Natural killer cell (primary cell): ENCODE measurements at regions not wholly inside any gene's neighbourhood (a gene's known extent, or its start where the extent isn't known, plus 50 kb on each side); places are given as distances from the start of the nearest gene placed in this dataset.

Experiments used
- ATAC-seq, 3 donors: fragments of 150-1000 bp in 2 of 3; fragments of 200-7000 bp in 1 of 3; cut with Tn5 transposase; 1 replicate in 1 of 3; 2 replicates in 2 of 3; pipeline ENCODE4 v1.10.0; 2021; ENCODE audit warnings: mild to moderate bottlenecking in 2 of 3, moderate library complexity in 2 of 3
- DNase-seq, 2 donors: peaks; one replicate each; pipeline versions ENCODE4 v3.0.0 to v3.0.0-alpha.2; 2013 to 2021; ENCODE audit warnings: mixed read lengths in 1 of 2
- H3K27ac ChIP-seq: one replicate; pipeline ENCODE4 v1.5.1; 2013; ENCODE audit warnings: mild to moderate bottlenecking, low read length
- H3K27me3 ChIP-seq: one replicate; pipeline ENCODE4 v1.6.1; 2013; ENCODE audit warnings: low read length; ENCODE audit not compliant: control insufficient read depth, insufficient read depth
- H3K36me3 ChIP-seq: one replicate; pipeline ENCODE4 v1.6.1; 2013; ENCODE audit warnings: low read length; ENCODE audit not compliant: control insufficient read depth, insufficient read depth
- H3K4me1 ChIP-seq: one replicate; pipeline ENCODE4 v1.6.1; 2013; ENCODE audit warnings: low read length; ENCODE audit not compliant: control insufficient read depth, insufficient read depth
- H3K4me3 ChIP-seq: one replicate; pipeline ENCODE4 v1.5.1; 2013; ENCODE audit warnings: low read length
- H3K9me3 ChIP-seq: one replicate; pipeline ENCODE4 v1.6.1; 2013; ENCODE audit warnings: low read length; ENCODE audit not compliant: control insufficient read depth, insufficient read depth
- H3K27ac Mint-ChIP-seq, 2 donors: one replicate each; pipeline ENCODE4 v1.8.0; 2022; ENCODE audit warnings: mild to moderate bottlenecking in 2 of 2, mixed read lengths in 2 of 2, moderate library complexity in 1 of 2
- H3K27me3 Mint-ChIP-seq, 2 donors: one replicate each; pipeline ENCODE4 v1.8.0; 2022; ENCODE audit warnings: low read depth in 2 of 2, mixed read lengths in 2 of 2
- H3K36me3 Mint-ChIP-seq: one replicate; pipeline ENCODE4 v1.8.0; 2022; ENCODE audit warnings: mixed read lengths
- H3K4me1 Mint-ChIP-seq, 2 donors: one replicate each; pipeline ENCODE4 v1.8.0; 2022; ENCODE audit warnings: mixed read lengths in 2 of 2
- H3K4me3 Mint-ChIP-seq: one replicate; pipeline ENCODE4 v1.8.0; 2022; ENCODE audit warnings: mild to moderate bottlenecking, moderate library complexity, mixed read lengths
- H3K9me3 Mint-ChIP-seq, 2 donors: one replicate each; pipeline ENCODE4 v1.8.0; 2022; ENCODE audit warnings: mixed read lengths in 2 of 2
- WGBS: methylation state at CpG from one replicate; pipeline ENCODE4 v1.1.7; 2013; ENCODE audit warnings: missing lambda C conversion rate; ENCODE audit not compliant: insufficient coverage; 5-methylcytosine and 5-hydroxymethylcytosine counted together
- intact Hi-C: fragments of 100-400 bp; cut with micrococcal nuclease; formaldehyde crosslinking; loops from one replicate; pipeline ENCODE4 v1.14.2; 2022
- TF ChIP-seq, protein P1 (sequence below): fragments of 200-600 bp; IDR thresholded peaks from one replicate; pipeline ENCODE4 v1.8.0; 2022; ENCODE audit warnings: antibody characterized with exemption

GRCh38 chr13:73816702-73817101, 317.5 kb downstream of the KLF12 start:
- Mint-ChIP-seq H3K27me3 (no peaks in the 10 kb centered on the region), H3K36me3 (no peaks in the 10 kb centered on the region), H3K4me1 (peaks cover 46 to 48% of the 10 kb centered on the region in 2 donors), H3K4me3 (no peak overlapping the region), H3K27ac (no peak overlapping the region), H3K9me3 (no peaks in the 10 kb centered on the region)
- TF ChIP-seq, protein P1, sequence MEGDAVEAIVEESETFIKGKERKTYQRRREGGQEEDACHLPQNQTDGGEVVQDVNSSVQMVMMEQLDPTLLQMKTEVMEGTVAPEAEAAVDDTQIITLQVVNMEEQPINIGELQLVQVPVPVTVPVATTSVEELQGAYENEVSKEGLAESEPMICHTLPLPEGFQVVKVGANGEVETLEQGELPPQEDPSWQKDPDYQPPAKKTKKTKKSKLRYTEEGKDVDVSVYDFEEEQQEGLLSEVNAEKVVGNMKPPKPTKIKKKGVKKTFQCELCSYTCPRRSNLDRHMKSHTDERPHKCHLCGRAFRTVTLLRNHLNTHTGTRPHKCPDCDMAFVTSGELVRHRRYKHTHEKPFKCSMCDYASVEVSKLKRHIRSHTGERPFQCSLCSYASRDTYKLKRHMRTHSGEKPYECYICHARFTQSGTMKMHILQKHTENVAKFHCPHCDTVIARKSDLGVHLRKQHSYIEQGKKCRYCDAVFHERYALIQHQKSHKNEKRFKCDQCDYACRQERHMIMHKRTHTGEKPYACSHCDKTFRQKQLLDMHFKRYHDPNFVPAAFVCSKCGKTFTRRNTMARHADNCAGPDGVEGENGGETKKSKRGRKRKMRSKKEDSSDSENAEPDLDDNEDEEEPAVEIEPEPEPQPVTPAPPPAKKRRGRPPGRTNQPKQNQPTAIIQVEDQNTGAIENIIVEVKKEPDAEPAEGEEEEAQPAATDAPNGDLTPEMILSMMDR: no peak
- no peaks in the 10 kb centered on the region for H3K9me3 ChIP-seq
- H3K4me1 ChIP-seq: peaks cover 3% of the 10 kb centered on the region
- no peak overlapping the region for H3K27ac ChIP-seq
- DNase-seq (no peak), ATAC-seq (no peak)
- intact Hi-C loops: no loop called here
- no peaks in the 10 kb centered on the region for H3K27me3 ChIP-seq
- WGBS: 95% methylated on average over 2 of the region's 2 CpGs
- H3K36me3 ChIP-seq: peaks cover 11% of the 10 kb centered on the region
- H3K4me3 ChIP-seq: no peak overlapping the region

DNA sequence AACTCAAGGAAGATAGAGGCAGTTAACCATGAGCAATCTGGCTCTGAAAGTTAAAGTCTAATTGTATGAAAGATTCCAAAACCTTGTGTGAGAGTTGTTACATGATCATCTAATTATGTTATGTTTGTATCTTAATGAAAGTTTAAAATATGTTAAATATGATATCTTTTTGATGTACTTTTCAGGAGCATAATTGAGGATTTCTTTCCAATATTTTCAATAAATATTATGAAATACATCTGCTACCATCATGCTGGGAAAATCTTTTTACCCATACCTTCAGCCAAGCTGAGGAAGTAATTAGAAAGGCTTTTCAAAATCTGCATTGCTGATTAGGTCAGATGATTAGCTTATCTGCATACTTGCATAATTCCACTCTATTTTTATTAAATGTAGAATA, 318.4 kb downstream of the KLF12 start:
- intact Hi-C loops: no loop called here
- peaks cover 37 to 39% of the 10 kb centered on the region in 2 donors for H3K4me1 Mint-ChIP-seq
- no peak for ATAC-seq
- no peak overlapping the region for H3K4me3 Mint-ChIP-seq
- no peaks in the 10 kb centered on the region for H3K36me3 Mint-ChIP-seq
- H3K36me3 ChIP-seq: peaks cover 13% of the 10 kb centered on the region
- TF ChIP-seq, protein P1: no peak
- H3K27me3 Mint-ChIP-seq: no peaks in the 10 kb centered on the region
- no peaks in the 10 kb centered on the region for H3K9me3 ChIP-seq
- DNase-seq: no peak
- no peak overlapping the region for H3K27ac ChIP-seq
- no peak overlapping the region for H3K4me3 ChIP-seq
- H3K27ac Mint-ChIP-seq: peak overlapping the region in 1 of 2 donors; percentile 8
- no peaks in the 10 kb centered on the region for H3K27me3 ChIP-seq
- H3K4me1 ChIP-seq: peaks cover 3% of the 10 kb centered on the region
- no peaks in the 10 kb centered on the region for H3K9me3 Mint-ChIP-seq

GRCh38 chr13:73810647-73811046, 323.6 kb downstream of the KLF12 start:
- no peaks in the 10 kb centered on the region for H3K27me3 Mint-ChIP-seq
- intact Hi-C loops: no loop called here
- 90% methylated on average over 1 of the region's 1 CpG for WGBS
- H3K36me3 ChIP-seq: peaks cover 12% of the 10 kb centered on the region
- H3K4me3 Mint-ChIP-seq: no peak overlapping the region
- TF ChIP-seq, protein P1: no peak
- H3K4me1 Mint-ChIP-seq: peaks cover 12 to 17% of the 10 kb centered on the region in 2 donors
- H3K4me3 ChIP-seq: no peak overlapping the region
- H3K27ac Mint-ChIP-seq: no peak overlapping the region
- H3K9me3 ChIP-seq: no peaks in the 10 kb centered on the region
- H3K4me1 ChIP-seq: peaks cover 3% of the 10 kb centered on the region
- no peak overlapping the region for H3K27ac ChIP-seq
- no peaks in the 10 kb centered on the region for H3K27me3 ChIP-seq
- ATAC-seq (no peak), DNase-seq (no peak)
- no peaks in the 10 kb centered on the region for H3K36me3 Mint-ChIP-seq
- H3K9me3 Mint-ChIP-seq: no peaks in the 10 kb centered on the region

DNA sequence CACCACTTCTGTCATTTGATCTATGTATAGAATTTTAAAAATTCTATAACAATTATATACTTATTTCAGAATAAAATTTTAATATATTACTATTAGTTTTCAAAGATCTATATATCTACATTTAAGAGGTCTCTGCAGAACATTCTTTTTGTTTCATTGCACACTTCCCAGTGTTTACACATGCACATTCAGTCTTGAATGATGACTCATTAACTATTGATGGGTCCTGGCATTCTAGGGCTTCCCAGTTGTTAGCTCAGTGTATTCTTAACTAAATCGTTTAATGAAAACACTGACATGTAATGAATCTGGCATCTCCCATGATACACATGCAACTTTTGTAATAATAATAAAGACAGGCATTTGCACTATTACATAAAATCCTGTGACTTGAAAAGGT, 324.6 kb downstream of the KLF12 start:
- H3K27ac Mint-ChIP-seq: no peak overlapping the region
- H3K4me3 ChIP-seq: no peak overlapping the region
- ATAC-seq: no peak
- H3K4me3 Mint-ChIP-seq: no peak overlapping the region
- no peak for DNase-seq
- TF ChIP-seq, protein P1: no peak
- H3K4me1 ChIP-seq: peaks cover 3% of the 10 kb centered on the region
- H3K9me3 ChIP-seq: no peaks in the 10 kb centered on the region
- no peaks in the 10 kb centered on the region for H3K36me3 Mint-ChIP-seq
- H3K4me1 Mint-ChIP-seq: peaks cover 5 to 8% of the 10 kb centered on the region in 2 donors
- no peaks in the 10 kb centered on the region for H3K9me3 Mint-ChIP-seq
- peaks cover 12% of the 10 kb centered on the region for H3K36me3 ChIP-seq
- no peak overlapping the region for H3K27ac ChIP-seq
- H3K27me3 ChIP-seq: no peaks in the 10 kb centered on the region
- intact Hi-C loops: no loop called here
- WGBS: 100% methylated on average over 1 of the region's 1 CpG
- no peaks in the 10 kb centered on the region for H3K27me3 Mint-ChIP-seq
